CD1c-positive myeloid dendritic cell (primary cell): ENCODE measurements at regions not wholly inside any gene's neighbourhood (a gene's known extent, or its start where the extent isn't known, plus 50 kb on each side); places are given as distances from the start of the nearest gene placed in this dataset.
"Not testable (repeated sequence)": the region's sequence is repeated elsewhere in the genome, so short reads cannot be mapped to it uniquely, and the experiment has no call there.

Source experiments
- DNase-seq: peaks from one replicate; pipeline ENCODE4 v3.0.0-alpha.2; 2016; ENCODE audit errors: extremely low spot score

DNA sequence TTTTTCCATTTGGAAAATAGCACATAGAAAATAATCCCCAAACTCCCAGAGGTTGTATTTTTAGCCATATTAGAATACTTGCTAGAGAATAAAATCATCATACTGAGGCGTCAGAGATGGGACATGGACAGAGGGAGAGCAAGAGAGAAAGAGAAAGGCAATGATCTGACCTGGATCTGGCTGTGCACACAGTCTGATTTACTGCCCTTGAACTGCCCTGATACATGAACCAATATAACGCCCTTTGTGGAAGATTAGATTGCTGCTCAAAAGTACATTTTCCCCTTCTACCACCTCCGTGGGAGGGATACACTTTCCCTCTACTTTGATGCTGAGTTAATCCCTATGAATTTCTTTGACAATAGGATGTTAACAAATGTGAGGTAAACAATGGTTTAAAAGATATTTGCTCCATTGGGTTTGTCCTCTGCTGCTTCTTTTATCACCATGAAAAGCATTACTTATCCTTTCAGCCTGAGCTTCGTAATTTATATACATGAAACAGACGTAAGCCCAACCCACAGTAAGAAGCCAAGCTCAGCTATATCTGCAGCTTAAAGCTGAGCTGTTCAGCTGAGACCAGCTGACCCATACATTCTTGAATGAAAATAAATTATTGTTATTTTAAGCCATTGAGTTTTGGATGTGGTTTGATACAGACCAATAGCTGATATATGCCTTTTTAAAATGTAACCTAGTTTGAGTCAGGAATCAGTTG is 1664.6 kb upstream of the CELF4 start:
- DNase-seq, result no peak

- not testable (repeated sequence) for DNase-seq
These were observed 1662.2 kb upstream of the CELF4 start for GRCh38 chr18:39227769-39228168.

- DNase-seq, result no peak
These were observed 1659.8 kb upstream of the CELF4 start for GRCh38 chr18:39225373-39225772.

GRCh38 chr18:39223283-39223682 is 1657.7 kb upstream of the CELF4 start:
- DNase-seq, result no peak

- DNase-seq, result no peak
These were observed 1650.3 kb upstream of the CELF4 start for GRCh38 chr18:39215920-39216319.

DNA sequence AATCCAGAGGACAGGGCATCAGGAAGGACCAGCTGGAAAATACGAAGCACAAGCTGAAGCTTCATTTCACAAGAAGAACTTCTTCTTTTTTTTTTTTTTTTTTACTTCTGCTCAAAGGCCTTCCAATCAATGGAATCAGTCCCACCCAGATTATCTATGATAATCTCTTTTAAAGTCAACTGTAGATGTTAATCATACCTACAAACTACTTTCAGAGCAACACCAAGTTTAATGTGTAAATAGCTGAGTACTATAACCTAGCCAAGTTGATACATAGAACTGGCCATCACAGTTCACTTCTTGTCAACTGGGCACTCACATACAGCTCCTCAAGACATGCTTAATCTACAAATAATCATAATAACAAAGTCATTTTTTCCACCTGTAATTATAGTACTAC is 1645.9 kb upstream of the CELF4 start:
- DNase-seq, result no peak

DNA sequence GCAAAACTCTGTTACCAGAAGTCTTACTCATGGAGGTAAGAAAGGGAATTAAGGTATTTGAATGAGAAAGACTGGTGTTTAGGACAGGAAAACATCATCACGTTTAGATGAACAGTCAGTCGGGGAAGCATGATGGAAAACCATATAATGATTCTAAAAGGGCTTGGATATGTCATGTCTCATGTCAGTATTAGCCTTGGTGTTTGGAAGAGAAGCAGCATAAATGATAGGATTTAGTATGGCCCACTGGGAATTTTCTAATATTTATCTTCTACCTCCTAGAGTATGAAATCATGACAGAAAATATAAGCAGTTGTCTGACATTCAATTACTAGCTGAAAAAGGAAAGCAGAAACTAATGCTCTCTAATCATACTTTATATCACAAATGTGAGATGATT is 1643.6 kb upstream of the CELF4 start:
- DNase-seq, result no peak

DNA sequence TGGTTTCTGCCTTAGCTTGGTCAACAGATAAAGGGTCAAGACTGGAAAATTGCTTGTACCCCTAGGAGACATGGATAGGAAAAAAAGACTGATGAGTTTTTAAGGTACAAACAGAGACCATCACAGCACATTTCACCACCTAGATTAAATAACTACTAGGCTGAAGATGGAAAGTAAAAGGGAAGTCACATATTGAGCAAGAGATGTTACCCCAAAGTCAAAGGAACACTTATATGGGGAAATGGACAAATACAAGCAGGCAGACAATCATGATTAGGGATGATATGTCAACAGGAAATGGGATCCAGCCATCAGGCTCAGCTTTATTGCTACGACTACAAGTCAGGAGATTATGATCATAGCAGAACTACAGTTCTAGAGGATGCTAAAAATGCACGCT is 1643.1 kb upstream of the CELF4 start:
- DNase-seq, result peak; percentile 15

GRCh38 chr18:39208190-39208589 is 1642.6 kb upstream of the CELF4 start:
- no peak for DNase-seq

DNA sequence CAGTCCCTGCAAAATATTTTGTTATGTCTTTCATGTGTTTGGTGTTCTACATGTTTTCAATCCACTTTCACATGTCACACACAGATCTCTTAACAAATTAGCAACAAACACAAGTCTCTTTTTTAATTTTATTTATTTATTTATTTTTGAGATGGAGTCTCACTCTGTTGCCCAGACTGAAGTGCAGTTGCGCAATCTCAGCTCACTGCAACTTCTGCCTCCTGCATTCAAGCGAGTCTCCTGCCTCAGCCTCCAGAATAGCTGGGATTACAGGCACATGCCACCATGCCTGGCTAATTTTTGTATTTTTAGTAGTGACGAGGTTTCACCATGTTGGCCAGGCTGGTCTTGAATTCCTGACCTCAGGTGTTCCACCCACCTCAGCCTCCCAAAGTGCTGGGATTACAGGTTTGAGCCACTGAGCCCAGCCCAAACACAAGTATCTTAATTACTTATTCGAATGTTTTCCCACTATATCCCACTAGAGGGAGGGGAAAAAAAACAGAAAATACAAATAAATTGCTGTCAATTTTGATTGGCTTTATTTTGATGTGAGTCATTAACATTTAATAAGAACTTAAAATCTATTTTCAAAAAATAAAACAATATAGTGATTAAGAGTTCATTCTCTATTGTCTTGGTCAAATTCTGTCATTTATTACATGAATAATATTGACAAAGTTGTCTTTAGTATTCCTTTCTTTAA is 1641.0 kb upstream of the CELF4 start:
- DNase-seq, result not testable (repeated sequence)

DNA sequence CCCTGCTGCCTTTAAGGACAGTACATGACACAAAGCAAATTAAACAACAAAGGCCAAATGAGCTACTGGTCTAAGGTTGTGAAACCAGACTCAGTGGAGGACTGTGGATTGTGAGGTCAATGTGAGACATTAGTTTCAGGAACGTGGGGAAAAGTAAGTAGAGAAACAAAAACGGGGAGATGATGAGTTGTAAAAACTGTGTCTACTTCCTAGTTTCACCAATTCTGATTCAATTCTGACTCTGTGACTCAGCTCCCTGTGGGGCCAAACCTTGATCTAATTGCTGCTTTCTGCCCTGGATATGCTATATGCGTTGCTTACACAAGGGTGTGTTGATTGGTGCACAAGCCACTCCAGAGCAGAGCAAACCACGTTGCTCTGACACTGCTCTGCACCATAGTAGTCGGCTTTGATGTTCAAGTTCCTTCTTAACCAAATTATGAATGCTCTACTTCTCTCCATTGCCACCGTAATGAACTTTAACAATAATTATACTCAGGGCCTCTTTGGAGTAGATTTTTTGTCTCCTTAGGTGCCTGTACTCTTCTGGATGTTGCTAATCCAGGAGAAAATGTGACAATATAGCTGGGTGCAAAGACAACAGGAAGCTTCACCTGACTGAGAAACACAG is 1640.1 kb upstream of the CELF4 start:
- peak; percentile 64 for DNase-seq

DNA sequence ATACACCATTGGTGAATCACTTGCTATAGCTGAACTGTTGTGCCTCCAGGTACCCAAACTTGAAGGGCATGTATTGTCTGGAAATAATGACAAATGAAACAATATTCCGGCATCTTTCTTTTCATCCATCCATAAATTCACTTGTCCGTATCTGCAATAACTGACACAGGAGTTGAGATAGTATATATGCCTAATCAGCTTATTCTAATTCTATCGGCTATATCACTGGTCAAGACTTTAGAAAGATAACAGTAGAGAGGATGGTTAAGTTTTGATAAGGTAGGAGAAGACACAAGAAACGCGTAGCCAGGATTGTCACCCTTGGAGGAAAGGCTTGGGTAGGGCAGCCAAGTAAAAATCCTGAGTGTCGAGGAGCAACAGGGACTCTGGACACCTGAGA is 1634.6 kb upstream of the CELF4 start:
- no peak for DNase-seq

- no peak for DNase-seq
These were observed 1633.7 kb upstream of the CELF4 start for GRCh38 chr18:39199231-39199855.

DNA sequence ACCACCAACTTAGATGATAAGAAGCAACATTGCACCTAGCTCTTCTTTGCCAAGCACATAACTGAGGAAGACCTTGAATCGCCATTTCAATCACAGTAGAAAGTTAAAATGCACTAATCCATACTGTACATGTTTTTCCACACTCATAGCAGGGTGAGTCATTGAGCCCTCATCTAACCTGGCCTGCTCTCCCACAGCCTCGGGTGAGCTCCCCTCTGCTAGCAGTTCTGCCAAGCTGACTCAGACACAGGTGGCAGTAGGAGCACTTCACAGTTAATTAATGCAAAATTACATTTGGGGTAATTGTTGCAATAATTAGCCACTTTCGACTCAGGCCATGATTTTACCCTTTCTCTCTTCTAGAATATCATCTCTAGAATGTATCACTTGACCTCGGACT is 1632.8 kb upstream of the CELF4 start:
- DNase-seq, result no peak

DNA sequence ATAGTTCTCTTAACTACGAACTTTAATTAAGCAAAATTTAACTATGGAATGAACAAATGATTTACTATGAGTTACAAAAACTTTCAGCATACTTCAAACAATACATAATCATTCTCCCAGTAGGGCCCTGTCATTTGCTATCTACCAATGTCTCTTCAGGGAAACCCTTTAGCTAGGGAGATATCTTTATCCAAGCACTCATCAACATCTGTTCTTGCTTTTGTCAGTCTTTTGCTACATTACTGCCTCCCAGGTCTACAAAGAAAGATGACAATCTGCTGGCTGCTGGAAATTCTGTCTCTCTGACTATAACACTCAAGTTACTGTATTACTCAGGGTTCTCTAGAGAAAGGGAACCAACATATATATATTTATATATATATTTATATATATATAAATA is 1626.3 kb upstream of the CELF4 start:
- DNase-seq, result no peak

GRCh38 chr18:39191058-39191457 is 1625.5 kb upstream of the CELF4 start:
- DNase-seq, result no peak

GRCh38 chr18:39190508-39190907 is 1624.9 kb upstream of the CELF4 start:
- DNase-seq, result peak; percentile 78

DNA sequence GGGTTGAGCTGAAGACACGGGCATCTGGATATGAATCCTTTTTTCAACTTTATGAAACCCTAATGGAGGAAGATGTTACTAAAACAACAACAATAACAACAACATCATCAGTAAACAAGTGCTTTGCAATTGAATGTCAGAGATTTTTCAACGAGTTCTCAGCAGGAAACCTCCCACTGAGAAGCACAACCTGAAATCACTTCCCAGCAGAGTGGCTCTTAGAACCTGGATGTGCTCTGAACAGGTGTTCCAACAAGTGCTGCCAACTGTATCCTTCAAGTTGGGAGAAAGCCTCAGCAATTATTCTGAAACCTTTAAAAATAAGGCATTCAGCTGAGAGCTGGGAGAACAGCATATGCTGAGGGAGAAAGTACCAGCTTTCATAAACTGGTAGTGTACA is 1622.7 kb upstream of the CELF4 start:
- DNase-seq, result no peak

DNA sequence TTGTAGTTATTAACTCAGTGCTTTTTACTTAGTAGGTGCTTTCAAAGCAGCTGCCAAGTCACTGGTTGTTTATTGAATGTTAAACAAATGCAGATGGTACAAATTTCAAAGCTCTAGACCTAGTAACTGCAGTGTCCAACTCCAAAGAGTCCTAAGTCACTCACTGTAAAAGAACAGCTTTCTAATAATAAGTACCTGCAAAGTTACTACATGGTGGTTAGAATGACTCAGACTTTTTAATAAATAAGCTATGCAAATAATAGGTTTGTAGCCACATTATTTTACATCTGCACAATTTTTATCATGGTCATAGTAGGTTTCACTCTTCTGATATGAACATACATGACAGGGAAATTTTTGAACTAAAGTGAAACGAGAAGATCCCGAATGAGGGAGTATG is 1620.4 kb upstream of the CELF4 start:
- DNase-seq, result no peak

GRCh38 chr18:39184176-39184575 is 1618.6 kb upstream of the CELF4 start:
- no peak for DNase-seq

- DNase-seq, result no peak
These were observed 1612.6 kb upstream of the CELF4 start for GRCh38 chr18:39178166-39178565.

- DNase-seq, result no peak
These were observed 1607.3 kb upstream of the CELF4 start for GRCh38 chr18:39172695-39173421.
